ENCODE measurements at regions not wholly inside any gene's neighbourhood (a gene's known extent, or its start where the extent isn't known, plus 50 kb on each side); places are given as distances from the start of the nearest gene placed in this dataset.
"Not testable (repeated sequence)": the region's sequence is repeated elsewhere in the genome, so short reads cannot be mapped to it uniquely, and the experiment has no call there.

- no peak for DNase-seq
Observed at GRCh38 chr1:41978986-41979385, 60.3 kb upstream of the HIVEP3 start.

GRCh38 chr1:41977326-41977725 is 58.6 kb upstream of the HIVEP3 start:
- DNase-seq, result no peak

GRCh38 chr1:41976671-41977070 is 57.9 kb upstream of the HIVEP3 start:
- no peak for DNase-seq

GRCh38 chr1:41975850-41976569 is 57.3 kb upstream of the HIVEP3 start:
- DNase-seq, result no peak

GRCh38 chr1:41975121-41975520 is 56.4 kb upstream of the HIVEP3 start:
- DNase-seq, result no peak

GRCh38 chr1:41968557-41968956 is 49.8 kb upstream of the HIVEP3 start:
- DNase-seq, result not testable (repeated sequence)

Measured in CD4-positive, alpha-beta T cell treated with Interleukin-15 for 1 hour (primary cell).